GM12878 (cell line): ENCODE measurements at regions not wholly inside any gene's neighbourhood (a gene's known extent, or its start where the extent isn't known, plus 50 kb on each side); places are given as distances from the start of the nearest gene placed in this dataset.

Experiments used
- ATAC-seq: fragments of 200-7000 bp; cut with Tn5 transposase; 3 replicates; pipeline ENCODE4 v1.9.1; 2020; ENCODE audit warnings: mild to moderate bottlenecking, moderate library complexity
- BruUV-seq: library from RNA; stranded (reverse); fragments of 400-500 nt; replicated peaks from 2 replicates; lab custom pipeline; 2021; lab: Mats Ljungman, UMichigan
- CTCF ChIA-PET: fragments of 300-600 bp; sonication (Branson Sonifier 250); formaldehyde crosslinking; extraction: SDS; loops from one replicate; lab custom pipeline; 2021; ENCODE audit warnings: inconsistent platforms; lab: Yijun Ruan, JAX
- POLR2A ChIA-PET: fragments of 350-600 bp; formaldehyde crosslinking; extraction: SDS; loops from one replicate; lab custom pipeline; 2021; ENCODE audit warnings: inconsistent platforms; lab: Charles Lee
- RAD21 ChIA-PET: fragments of 300-600 bp; sonication (Branson Sonifier 250); formaldehyde crosslinking; loops from one replicate; lab custom pipeline; 2023; ENCODE audit warnings: antibody characterized with exemption; ENCODE audit not compliant: unreplicated experiment; lab: Charles Lee
- SMC1A ChIA-PET: fragments of 300-600 bp; sonication (Branson Sonifier 250); formaldehyde crosslinking; loops from one replicate; lab custom pipeline; 2023; ENCODE audit not compliant: unreplicated experiment, uncharacterized antibody; lab: Charles Lee
- DNase-seq: peaks from one replicate; pipeline ENCODE4 v3.0.0-alpha.2; 2011; ENCODE audit warnings: low read depth, low spot score
- FAIRE-seq: peaks from 3 replicates; lab custom pipeline; 2011; peaks lifted over from hg19 to GRCh38; lab: Jason Lieb, UNC
- H2AFZ ChIP-seq: 2 replicates; pipeline ENCODE4 v1.6.0; 2011; ENCODE audit warnings: low read depth, low read length, control low read depth; ENCODE audit not compliant: control insufficient read depth
- H3K27ac ChIP-seq: 2 replicates; pipeline ENCODE4 v1.5.1; 2011; ENCODE audit warnings: control low read depth; ENCODE audit not compliant: control insufficient read depth, insufficient read depth
- H3K27me3 ChIP-seq, 2 experiments: replicated peaks in 1 of 2; 2 replicates each; pipeline versions ENCODE4 v1.6.0 to v1.6.1; 2011; ENCODE audit warnings: low read length in 1 of 2; ENCODE audit not compliant: control insufficient read depth in 2 of 2, insufficient read depth in 2 of 2
- H3K36me3 ChIP-seq, 2 experiments: 2 replicates each; pipeline ENCODE4 v1.5.1; 2011; ENCODE audit warnings: low read length in 1 of 2; ENCODE audit not compliant: control insufficient read depth in 2 of 2, insufficient read depth in 2 of 2
- H3K4me1 ChIP-seq: 2 replicates; pipeline ENCODE4 v1.6.1; 2011; ENCODE audit warnings: mild to moderate bottlenecking, low read length, moderate library complexity, mixed read lengths; ENCODE audit not compliant: control insufficient read depth, insufficient read depth
- H3K4me2 ChIP-seq: 2 replicates; pipeline ENCODE4 v1.6.0; 2011; ENCODE audit warnings: control low read depth; ENCODE audit not compliant: control insufficient read depth, insufficient read depth
- H3K4me3 ChIP-seq: fragments of 200-600 bp; sonication (generic); 2 replicates; pipeline ENCODE4 v1.5.1; 2016
- H3K79me2 ChIP-seq: 2 replicates; pipeline ENCODE4 v1.6.0; 2011; ENCODE audit warnings: low read length; ENCODE audit not compliant: control insufficient read depth, insufficient read depth
- H3K9ac ChIP-seq: 2 replicates; pipeline ENCODE4 v1.8.0; 2011; ENCODE audit warnings: low read length, control low read depth, mixed read lengths; ENCODE audit not compliant: control insufficient read depth, insufficient read depth
- H3K9me3 ChIP-seq: replicated peaks from 3 replicates; pipeline ENCODE4 v1.5.1; 2011; ENCODE audit warnings: mild to moderate bottlenecking, low read length; ENCODE audit not compliant: control insufficient read depth, insufficient read depth
- H4K20me1 ChIP-seq: 2 replicates; pipeline ENCODE4 v1.6.0; 2011; ENCODE audit not compliant: control insufficient read depth, insufficient read depth
- E2F8 ChIP-seq: fragments of 450-650 bp; IDR thresholded peaks from 2 replicates; pipeline ENCODE4 v1.6.1; 2018; ENCODE audit warnings: mild to moderate bottlenecking, low read depth, moderate library complexity; ENCODE audit not compliant: partially characterized antibody
- EED ChIP-seq: sonication (generic); IDR thresholded peaks from 2 replicates; pipeline ENCODE4 v1.6.1; 2016; ENCODE audit warnings: antibody characterized with exemption, low read depth
- JUND ChIP-seq: IDR thresholded peaks from 2 replicates; pipeline ENCODE4 v1.6.1; 2012; ENCODE audit warnings: low read depth, mild to moderate bottlenecking, low read length, improper control_type of control experiment, moderate library complexity
- KAT2A ChIP-seq: conservative IDR thresholded peaks from 2 replicates; pipeline ENCODE4 v1.6.1; 2011; ENCODE audit warnings: low read depth, low read length; ENCODE audit not compliant: control insufficient read depth
- NBN ChIP-seq: fragments of 450-650 bp; IDR thresholded peaks from 2 replicates; pipeline ENCODE4 v1.6.1; 2016
- NRF1 ChIP-seq: conservative IDR thresholded peaks from 2 replicates; pipeline ENCODE4 v1.6.1; 2011; ENCODE audit warnings: mild to moderate bottlenecking, low read depth, low read length, improper control_type of control experiment
- PKNOX1 ChIP-seq: fragments of 450-650 bp; IDR thresholded peaks from 2 replicates; pipeline ENCODE4 v1.6.1; 2016; ENCODE audit warnings: mild to moderate bottlenecking
- POLR2AphosphoS5 ChIP-seq: IDR thresholded peaks from 2 replicates; pipeline ENCODE4 v1.6.1; 2011; ENCODE audit warnings: mild to moderate bottlenecking, low read length, inconsistent platforms
- SIX5 ChIP-seq: IDR thresholded peaks from 2 replicates; pipeline ENCODE4 v1.6.1; 2011; ENCODE audit warnings: mild to moderate bottlenecking, low read depth, low read length, moderate library complexity; ENCODE audit not compliant: severe bottlenecking
- SKIL ChIP-seq: fragments of 450-650 bp; IDR thresholded peaks from 2 replicates; pipeline ENCODE4 v1.6.1; 2017; ENCODE audit warnings: mild to moderate bottlenecking, low read depth, inconsistent platforms; ENCODE audit not compliant: poor library complexity, severe bottlenecking
- USF2 ChIP-seq: IDR thresholded peaks from 2 replicates; pipeline ENCODE4 v1.6.1; 2011; ENCODE audit warnings: low read depth, low read length, improper control_type of control experiment, borderline replicate concordance
- YY1 ChIP-seq: IDR thresholded peaks from 2 replicates; pipeline ENCODE4 v1.6.1; 2011; ENCODE audit warnings: low read depth, mild to moderate bottlenecking, low read length
- ZBTB4 ChIP-seq: fragments of 450-650 bp; formaldehyde crosslinking; IDR thresholded peaks from 2 replicates; pipeline ENCODE4 v1.4.0; 2022; ENCODE audit warnings: mild to moderate bottlenecking, moderate library complexity
- WGBS: methylation state at CpG from one replicate; pipeline ENCODE4 v1.1.6; 2016; ENCODE audit warnings: low lambda C conversion rate; ENCODE audit not compliant: insufficient replicate concordance, insufficient coverage; ENCODE audit errors: missing lambda C conversion rate; 5-methylcytosine and 5-hydroxymethylcytosine counted together
- in situ Hi-C: fragments of 300-500 bp; cut with MboI; formaldehyde crosslinking; loops from 9 replicates; pipeline ENCODE4 v1.14.3; 2018; ENCODE audit warnings: mixed read lengths
- intact Hi-C: fragments of 100-400 bp; cut with micrococcal nuclease; formaldehyde crosslinking; loops from one replicate; pipeline ENCODE4 v1.14.2; 2022; ENCODE audit not compliant: unreplicated experiment

GRCh38 chr10:114718374-114718773 lies 60.3 kb upstream of the ABLIM1 start:
- peaks cover 0 to 9% of the 10 kb centered on the region in 2 experiments; a peak in 1 of 4 replicates for H3K27me3 ChIP-seq
- no peak overlapping the region for H3K9ac ChIP-seq
- CTCF ChIA-PET: no interaction called here
- DNase-seq (no peak), FAIRE-seq (no peak), ATAC-seq (no peak)
- H3K4me1 ChIP-seq: no peaks in the 10 kb centered on the region
- RAD21 ChIA-PET: no interaction called here
- H2AFZ ChIP-seq: no peak overlapping the region
- no peak overlapping the region for H3K4me3 ChIP-seq
- no peaks in the 10 kb centered on the region for H3K9me3 ChIP-seq
- no peaks in the 10 kb centered on the region for H4K20me1 ChIP-seq
- SMC1A ChIA-PET: no interaction called here
- H3K27ac ChIP-seq: no peak overlapping the region
- intact Hi-C loops: no loop called here
- no peak overlapping the region for H3K4me2 ChIP-seq
- no peak for TF ChIP-seq YY1
- TF ChIP-seq SIX5: no peak
- TF ChIP-seq EED: no peak
- TF ChIP-seq ZBTB4 (CRISPR knock-in tag): no peak
- no peak for TF ChIP-seq E2F8
- TF ChIP-seq POLR2AphosphoS5: no peak
- no peak for TF ChIP-seq JUND
- TF ChIP-seq KAT2A: no peak
- TF ChIP-seq SKIL: no peak
- no peak for TF ChIP-seq PKNOX1
- TF ChIP-seq NRF1: no peak
- no peak for TF ChIP-seq NBN
- TF ChIP-seq USF2: no peak
- in situ Hi-C loops: no loop called here
- H3K79me2 ChIP-seq: no peaks in the 10 kb centered on the region
- POLR2A ChIA-PET: no interaction called here
- 32% methylated on average over 3 of the region's 3 CpGs for WGBS
- H3K36me3 ChIP-seq: no peaks in the 10 kb centered on the region
- BruUV-seq: no TSS peak
